Fibroblast of lung (primary cell): ENCODE measurements at regions not wholly inside any gene's neighbourhood (a gene's known extent, or its start where the extent isn't known, plus 50 kb on each side); places are given as distances from the start of the nearest gene placed in this dataset.

Source experiments
- DNase-seq, 2 donors: peaks; one replicate each; pipeline versions ENCODE4 v3.0.0 to v3.0.0-alpha.2; 2010; ENCODE audit warnings: low read depth in 2 of 2
- H2AFZ ChIP-seq: 2 replicates; pipeline ENCODE4 v1.5.1; 2012; ENCODE audit warnings: low read length, control low read depth, inconsistent platforms
- H3K27ac ChIP-seq: 2 replicates; pipeline ENCODE4 v1.5.1; 2011; ENCODE audit warnings: low read length, control low read depth; ENCODE audit not compliant: insufficient read depth
- H3K27me3 ChIP-seq: 2 replicates; pipeline ENCODE4 v1.5.1; 2011; ENCODE audit warnings: mild to moderate bottlenecking, low read length; ENCODE audit not compliant: control insufficient read depth, insufficient read depth
- H3K36me3 ChIP-seq: 2 replicates; pipeline ENCODE4 v1.5.1; 2011; ENCODE audit warnings: low read length; ENCODE audit not compliant: control insufficient read depth, insufficient read depth
- H3K4me1 ChIP-seq: 2 replicates; pipeline ENCODE4 v1.5.1; 2011; ENCODE audit warnings: low read length; ENCODE audit not compliant: control insufficient read depth, insufficient read depth; ENCODE audit errors: extremely low read depth
- H3K4me2 ChIP-seq: 2 replicates; pipeline ENCODE4 v1.5.1; 2011; ENCODE audit warnings: low read length, control low read depth; ENCODE audit not compliant: insufficient read depth; ENCODE audit errors: extremely low read depth
- H3K4me3 ChIP-seq, 4 experiments: fragments of 200-600 bp in 1 of 4; sonication (generic) in 1 of 4; replicated peaks in 1 of 4; 2 replicates each; pipeline ENCODE4 v1.5.1; 2011 to 2016; ENCODE audit warnings: low read length in 4 of 4, low read depth in 3 of 4, mild to moderate bottlenecking in 3 of 4, control low read depth in 2 of 4, inconsistent platforms in 1 of 4, mixed read lengths in 1 of 4; ENCODE audit not compliant: insufficient read depth in 1 of 4; ENCODE audit errors: control extremely low read depth in 1 of 4
- H3K79me2 ChIP-seq: 2 replicates; pipeline ENCODE4 v1.5.1; 2012; ENCODE audit warnings: mild to moderate bottlenecking, low read length, inconsistent platforms; ENCODE audit not compliant: control insufficient read depth, insufficient read depth
- H3K9ac ChIP-seq: 2 replicates; pipeline ENCODE4 v1.5.1; 2011; ENCODE audit warnings: mild to moderate bottlenecking, low read length, control low read depth; ENCODE audit not compliant: insufficient read depth
- H3K9me3 ChIP-seq: 2 replicates; pipeline ENCODE4 v1.5.1; 2012; ENCODE audit warnings: low read depth, low read length; ENCODE audit not compliant: control insufficient read depth, insufficient read depth
- H4K20me1 ChIP-seq: 2 replicates; pipeline ENCODE4 v1.5.1; 2011; ENCODE audit warnings: low read length; ENCODE audit not compliant: control insufficient read depth, insufficient read depth; ENCODE audit errors: extremely low read depth
- EZH2 ChIP-seq: IDR thresholded peaks from 2 replicates; pipeline ENCODE4 v1.5.1; 2012; ENCODE audit warnings: low read length, control low read depth, mild to moderate bottlenecking; ENCODE audit errors: missing control alignments
- TF ChIP-seq, protein P1 (sequence below), 2 donors: IDR thresholded peaks in 1 of 2; conservative IDR thresholded peaks in 1 of 2; 1 replicate in 1 of 2; 2 replicates in 1 of 2; pipeline ENCODE4 v1.5.1; 2011 to 2012; ENCODE audit warnings: low read length in 2 of 2, control low read depth in 1 of 2, inconsistent platforms in 1 of 2, low read depth in 1 of 2, mild to moderate bottlenecking in 1 of 2

GRCh38 chr2:173821451-173821850 is 143.7 kb downstream of the SP3 start:
- DNase-seq: no peak
- no peak overlapping the region for H2AFZ ChIP-seq
- H3K9me3 ChIP-seq: no peaks in the 10 kb centered on the region
- no peaks in the 10 kb centered on the region for H3K4me1 ChIP-seq
- no peaks in the 10 kb centered on the region for H3K36me3 ChIP-seq
- no peaks in the 10 kb centered on the region for H4K20me1 ChIP-seq
- peaks cover 17% of the 10 kb centered on the region for H3K27me3 ChIP-seq
- H3K9ac ChIP-seq: no peak overlapping the region
- H3K4me2 ChIP-seq: no peak overlapping the region
- no peak overlapping the region for H3K4me3 ChIP-seq
- TF ChIP-seq EZH2: no peak
- TF ChIP-seq, protein P1, sequence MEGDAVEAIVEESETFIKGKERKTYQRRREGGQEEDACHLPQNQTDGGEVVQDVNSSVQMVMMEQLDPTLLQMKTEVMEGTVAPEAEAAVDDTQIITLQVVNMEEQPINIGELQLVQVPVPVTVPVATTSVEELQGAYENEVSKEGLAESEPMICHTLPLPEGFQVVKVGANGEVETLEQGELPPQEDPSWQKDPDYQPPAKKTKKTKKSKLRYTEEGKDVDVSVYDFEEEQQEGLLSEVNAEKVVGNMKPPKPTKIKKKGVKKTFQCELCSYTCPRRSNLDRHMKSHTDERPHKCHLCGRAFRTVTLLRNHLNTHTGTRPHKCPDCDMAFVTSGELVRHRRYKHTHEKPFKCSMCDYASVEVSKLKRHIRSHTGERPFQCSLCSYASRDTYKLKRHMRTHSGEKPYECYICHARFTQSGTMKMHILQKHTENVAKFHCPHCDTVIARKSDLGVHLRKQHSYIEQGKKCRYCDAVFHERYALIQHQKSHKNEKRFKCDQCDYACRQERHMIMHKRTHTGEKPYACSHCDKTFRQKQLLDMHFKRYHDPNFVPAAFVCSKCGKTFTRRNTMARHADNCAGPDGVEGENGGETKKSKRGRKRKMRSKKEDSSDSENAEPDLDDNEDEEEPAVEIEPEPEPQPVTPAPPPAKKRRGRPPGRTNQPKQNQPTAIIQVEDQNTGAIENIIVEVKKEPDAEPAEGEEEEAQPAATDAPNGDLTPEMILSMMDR (conservative IDR thresholded peaks at IDR 0.05 in 1 of 2, IDR thresholded peaks at IDR 0.05 in 1 of 2; ENCODE audit: low read depth in 1 of 2, low read length in 2 of 2): no peak
- no peaks in the 10 kb centered on the region for H3K79me2 ChIP-seq
- H3K27ac ChIP-seq: no peak overlapping the region

DNA sequence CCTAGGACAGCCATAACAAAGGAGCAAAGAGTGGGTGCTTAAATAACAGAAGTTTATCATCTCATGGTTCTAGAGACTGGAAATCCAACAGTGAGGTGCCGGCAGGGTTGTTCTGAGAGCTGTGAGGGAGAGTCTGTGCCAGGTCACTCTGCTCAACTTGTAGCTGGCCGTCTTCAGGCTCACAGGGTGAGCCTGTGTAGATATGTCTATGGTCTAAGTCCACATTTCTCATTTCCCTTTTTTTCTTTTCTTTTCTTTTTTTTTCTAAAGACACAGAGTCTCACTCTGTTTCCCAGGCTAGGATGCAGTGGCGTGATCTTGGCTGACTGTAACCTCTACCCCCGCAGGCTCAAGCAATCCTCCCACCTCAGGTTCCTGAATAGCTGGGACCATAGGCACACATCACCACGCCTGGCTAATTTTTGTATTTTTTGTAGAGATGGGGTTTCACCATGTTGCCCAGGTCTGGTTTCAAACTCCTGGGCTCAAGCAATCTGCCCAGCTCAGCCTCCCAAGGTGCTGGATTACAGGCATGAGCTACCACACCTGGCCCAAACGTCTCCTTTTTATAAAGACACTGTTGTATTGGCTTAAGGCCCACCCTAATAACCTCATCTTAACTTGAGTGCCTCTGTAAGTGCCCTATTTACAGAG is 142.2 kb downstream of the SP3 start:
- H3K27ac ChIP-seq: no peak overlapping the region
- TF ChIP-seq EZH2: no peak
- TF ChIP-seq, protein P1 (conservative IDR thresholded peaks at IDR 0.05 in 1 of 2, IDR thresholded peaks at IDR 0.05 in 1 of 2; ENCODE audit: low read depth in 1 of 2, low read length in 2 of 2): no peak
- H3K4me3 ChIP-seq: no peak overlapping the region
- no peak overlapping the region for H3K4me2 ChIP-seq
- peaks cover 17% of the 10 kb centered on the region for H3K27me3 ChIP-seq
- H2AFZ ChIP-seq: no peak overlapping the region
- H3K79me2 ChIP-seq: no peaks in the 10 kb centered on the region
- H4K20me1 ChIP-seq: no peaks in the 10 kb centered on the region
- no peaks in the 10 kb centered on the region for H3K36me3 ChIP-seq
- no peak overlapping the region for H3K9ac ChIP-seq
- no peaks in the 10 kb centered on the region for H3K4me1 ChIP-seq
- DNase-seq: no peak
- no peaks in the 10 kb centered on the region for H3K9me3 ChIP-seq

GRCh38 chr2:173823543-173823939 is 141.6 kb downstream of the SP3 start:
- no peaks in the 10 kb centered on the region for H3K79me2 ChIP-seq
- DNase-seq: no peak
- no peak overlapping the region for H2AFZ ChIP-seq
- H3K4me2 ChIP-seq: no peak overlapping the region
- H3K4me3 ChIP-seq: no peak overlapping the region
- H4K20me1 ChIP-seq: no peaks in the 10 kb centered on the region
- TF ChIP-seq, protein P1 (conservative IDR thresholded peaks at IDR 0.05 in 1 of 2, IDR thresholded peaks at IDR 0.05 in 1 of 2; ENCODE audit: low read depth in 1 of 2, low read length in 2 of 2): no peak
- no peak for TF ChIP-seq EZH2
- no peak overlapping the region for H3K27ac ChIP-seq
- H3K9ac ChIP-seq: no peak overlapping the region
- no peaks in the 10 kb centered on the region for H3K4me1 ChIP-seq
- no peaks in the 10 kb centered on the region for H3K36me3 ChIP-seq
- peaks cover 17% of the 10 kb centered on the region for H3K27me3 ChIP-seq
- H3K9me3 ChIP-seq: no peaks in the 10 kb centered on the region
